ENCODE measurements at regions not wholly inside any gene's neighbourhood (a gene's known extent, or its start where the extent isn't known, plus 50 kb on each side); places are given as distances from the start of the nearest gene placed in this dataset.

DNA sequence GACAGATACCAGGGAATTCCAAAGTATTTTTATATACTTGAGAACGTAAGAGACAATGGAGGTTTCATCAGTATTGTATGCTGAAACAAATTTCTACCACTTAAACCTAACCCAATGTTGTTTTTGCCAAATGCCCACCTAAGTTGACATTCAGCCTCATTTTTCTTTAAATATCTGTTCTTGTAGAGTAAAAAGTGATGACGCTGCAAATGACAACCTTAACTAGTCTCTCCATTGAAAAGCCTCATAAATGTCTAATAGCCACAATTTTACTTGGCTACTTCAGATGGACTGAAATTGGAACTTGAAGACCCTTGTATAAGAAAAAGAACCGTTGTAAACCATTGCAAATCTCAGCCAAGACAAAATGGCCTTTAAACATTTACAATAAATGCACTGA, 176.9 kb downstream of the CRPPA start:
- Histone ChIP-seq H3K4me3 (no peak overlapping the region), H3K27me3 (no peaks in the 10 kb centered on the region), H3K4me1 (no peaks in the 10 kb centered on the region), H3K27ac (no peak overlapping the region), H3K9me3 (no peaks in the 10 kb centered on the region), H3K36me3 (no peaks in the 10 kb centered on the region)
- no peak for DNase-seq
- TF ChIP-seq CTCF (IDR thresholded peaks at IDR 0.05) (no peak), POLR2A (IDR thresholded peaks at IDR 0.05) (no peak)
- no peak for ATAC-seq
- intact Hi-C loops (cut with DNase I) = no loop called here
- 76 to 86% (median 82%) methylated on average over 3 of the region's 3 CpGs for WGBS, 4 donors

DNA sequence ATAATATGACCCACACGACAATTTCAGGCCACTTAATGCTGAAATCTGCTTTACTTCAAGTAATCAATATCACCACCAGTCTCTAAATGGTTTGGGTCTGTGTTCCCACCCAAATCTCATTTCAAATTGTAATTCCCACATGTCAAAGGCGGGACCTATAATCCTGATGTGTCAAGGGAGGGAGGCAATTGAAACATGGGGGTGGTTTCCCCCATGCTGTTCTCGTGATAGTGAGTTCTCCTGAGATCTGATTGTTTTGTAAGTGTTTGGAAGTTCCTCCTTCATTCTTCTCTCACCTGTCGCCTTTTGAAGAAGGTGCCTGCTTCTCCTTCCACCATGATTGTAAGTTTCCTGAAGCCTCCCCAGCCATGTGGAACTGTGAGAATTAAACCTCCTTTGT, 178.4 kb downstream of the CRPPA start:
- no peaks in the 10 kb centered on the region for H3K27me3 ChIP-seq
- intact Hi-C loops (cut with DNase I) = no loop called here
- H3K4me1 ChIP-seq = no peaks in the 10 kb centered on the region
- DNase-seq (no peak), ATAC-seq (no peak)
- no peaks in the 10 kb centered on the region for H3K9me3 ChIP-seq
- H3K27ac ChIP-seq = no peak overlapping the region
- H3K4me3 ChIP-seq = no peak overlapping the region
- WGBS, 4 donors = 92 to 97% (median 95%) methylated on average over 4 of the region's 4 CpGs
- TF ChIP-seq CTCF (IDR thresholded peaks at IDR 0.05) (no peak), POLR2A (IDR thresholded peaks at IDR 0.05) (no peak)
- H3K36me3 ChIP-seq = no peaks in the 10 kb centered on the region

GRCh38 chr7:16241017-16241416, 180.3 kb downstream of the CRPPA start:
- Histone ChIP-seq H3K9me3 (no peaks in the 10 kb centered on the region), H3K36me3 (no peaks in the 10 kb centered on the region), H3K4me3 (no peak overlapping the region), H3K4me1 (peaks cover 0 to under 1% (median 0%) of the 10 kb centered on the region in 12 donors), H3K27me3 (no peaks in the 10 kb centered on the region), H3K27ac (no peak overlapping the region)
- DNase-seq = no peak
- ATAC-seq = no peak
- TF ChIP-seq CTCF (IDR thresholded peaks at IDR 0.05) = no peak
- no peak for TF ChIP-seq POLR2A (IDR thresholded peaks at IDR 0.05)
- intact Hi-C loops (cut with DNase I) = no loop called here

- Histone ChIP-seq H3K4me1 (peaks cover 0 to 15% (median 2%) of the 10 kb centered on the region in 12 donors), H3K27me3 (no peaks in the 10 kb centered on the region), H3K27ac (no peak overlapping the region), H3K36me3 (no peaks in the 10 kb centered on the region), H3K4me3 (no peak overlapping the region), H3K9me3 (peaks cover 0 to 21% (median 3%) of the 10 kb centered on the region in 12 donors)
- no peak for TF ChIP-seq POLR2A (IDR thresholded peaks at IDR 0.05)
- TF ChIP-seq CTCF (IDR thresholded peaks at IDR 0.05) = no peak
- DNase-seq = no peak
- ATAC-seq = no peak
- intact Hi-C loops (cut with DNase I) = no loop called here
These were observed 185.0 kb downstream of the CRPPA start for GRCh38 chr7:16236381-16236780.
